Esophagus muscularis mucosa (tissue), 4 donors: ENCODE measurements at regions not wholly inside any gene's neighbourhood (a gene's known extent, or its start where the extent isn't known, plus 50 kb on each side); places are given as distances from the start of the nearest gene placed in this dataset.

ENCODE experiments used
- CTCF ChIP-seq, 3 experiments: fragments of 200-600 bp in 2 of 3; fragments of 450-650 bp in 1 of 3; sonication (generic) in 2 of 3; IDR thresholded peaks; one replicate each; pipeline ENCODE4 v1.5.1; 2017 to 2019; ENCODE audit warnings: antibody characterized with exemption in 3 of 3, mild to moderate bottlenecking in 2 of 3, moderate library complexity in 1 of 3
- EP300 ChIP-seq: sonication (generic); formaldehyde crosslinking; IDR thresholded peaks from one replicate; pipeline ENCODE4 v1.6.1; 2017; ENCODE audit warnings: antibody characterized with exemption
- POLR2A ChIP-seq: fragments of 450-650 bp; IDR thresholded peaks from one replicate; pipeline ENCODE4 v1.6.1; 2017; ENCODE audit warnings: antibody characterized with exemption, moderate library complexity, mild to moderate bottlenecking, low read depth
- POLR2AphosphoS5 ChIP-seq, 2 donors: sonication (generic); formaldehyde crosslinking; IDR thresholded peaks; one replicate each; pipeline ENCODE4 v1.6.1; 2017; ENCODE audit warnings: antibody characterized with exemption in 2 of 2

- TF ChIP-seq CTCF (IDR thresholded peaks at IDR 0.05) (no peak), POLR2A (no peak), POLR2AphosphoS5 (IDR thresholded peaks at IDR 0.05) (no peak), EP300 (no peak)
Measured at GRCh38 chr11:109205312-109205711, 216.7 kb upstream of the C11orf87 start.
